PC-3 (cell line): ENCODE measurements at regions not wholly inside any gene's neighbourhood (a gene's known extent, or its start where the extent isn't known, plus 50 kb on each side); places are given as distances from the start of the nearest gene placed in this dataset.

Source experiments
- ATAC-seq: fragments of 200-7000 bp; cut with Tn5 transposase; 2 replicates; pipeline ENCODE4 v1.9.1; 2020; ENCODE audit warnings: mild to moderate bottlenecking, moderate library complexity
- BruUV-seq: library from RNA; stranded (reverse); fragments of 400-500 nt; replicated peaks from 2 replicates; lab custom pipeline; 2021; lab: Mats Ljungman, UMichigan
- CTCF ChIA-PET: fragments of 300-600 bp; sonication (Branson Sonifier 250); formaldehyde crosslinking; loops from one replicate; lab custom pipeline; 2022; ENCODE audit warnings: antibody characterized with exemption; lab: Charles Lee
- POLR2A ChIA-PET: fragments of 300-600 bp; sonication (Branson Sonifier 250); formaldehyde crosslinking; loops from one replicate; lab custom pipeline; 2022; ENCODE audit warnings: antibody characterized with exemption; ENCODE audit not compliant: unreplicated experiment; lab: Charles Lee
- DNase-seq: peaks from one replicate; pipeline ENCODE4 v3.0.0-alpha.2; 2015
- H2AFZ ChIP-seq: fragments of 300-600 bp; sonication (generic); 2 replicates; pipeline ENCODE4 v1.6.0; 2016; ENCODE audit warnings: antibody characterized with exemption, low read length
- H3F3A ChIP-seq: fragments of 300-600 bp; sonication (generic); one replicate; pipeline ENCODE4 v1.6.0; 2017; ENCODE audit warnings: antibody characterized with exemption, low read length, control low read depth, mild to moderate bottlenecking; ENCODE audit not compliant: unreplicated experiment
- H3K27ac ChIP-seq: fragments of 300-600 bp; sonication (generic); 2 replicates; pipeline ENCODE4 v1.5.1; 2016; ENCODE audit warnings: mild to moderate bottlenecking, low read length
- H3K27me3 ChIP-seq: fragments of 300-600 bp; sonication (generic); 2 replicates; pipeline ENCODE4 v1.6.1; 2016; ENCODE audit warnings: low read length, mixed read lengths
- H3K36me3 ChIP-seq: fragments of 300-600 bp; sonication (generic); 2 replicates; pipeline ENCODE4 v1.6.1; 2016; ENCODE audit warnings: low read depth, mixed run types, low read length, mixed read lengths
- H3K4me1 ChIP-seq: fragments of 300-600 bp; sonication (generic); 2 replicates; pipeline ENCODE4 v1.5.1; 2016; ENCODE audit warnings: low read length; ENCODE audit not compliant: insufficient read depth
- H3K4me2 ChIP-seq: fragments of 300-600 bp; sonication (generic); 2 replicates; pipeline ENCODE4 v1.6.0; 2016; ENCODE audit warnings: low read length
- H3K4me3 ChIP-seq: fragments of 300-600 bp; sonication (generic); 2 replicates; pipeline ENCODE4 v1.5.1; 2016; ENCODE audit warnings: mild to moderate bottlenecking, low read length, mixed read lengths
- H3K79me2 ChIP-seq: fragments of 300-600 bp; sonication (generic); 2 replicates; pipeline ENCODE4 v1.6.1; 2017; ENCODE audit warnings: low read length, mixed read lengths
- H3K9ac ChIP-seq: fragments of 300-600 bp; sonication (generic); 2 replicates; pipeline ENCODE4 v1.6.0; 2016; ENCODE audit warnings: mild to moderate bottlenecking, low read length
- H3K9me2 ChIP-seq: fragments of 300-600 bp; sonication (generic); replicated peaks from 2 replicates; pipeline ENCODE4 v1.6.1; 2016; ENCODE audit warnings: mixed run types, low read length, mixed read lengths
- H3K9me3 ChIP-seq: fragments of 300-600 bp; sonication (generic); 2 replicates; pipeline ENCODE4 v1.6.1; 2016; ENCODE audit warnings: low read length, mixed read lengths
- H4K20me1 ChIP-seq: fragments of 300-600 bp; sonication (generic); 2 replicates; pipeline ENCODE4 v1.6.1; 2016; ENCODE audit warnings: low read length, mixed read lengths
- CTCF ChIP-seq: fragments of 300-600 bp; sonication (generic); conservative IDR thresholded peaks from 2 replicates; pipeline ENCODE4 v1.5.1; 2017; ENCODE audit warnings: antibody characterized with exemption, low read depth, mild to moderate bottlenecking, low read length
- EZH2 ChIP-seq: fragments of 300-600 bp; sonication (generic); IDR thresholded peaks from one replicate; pipeline ENCODE4 v1.6.1; 2017; ENCODE audit warnings: antibody characterized with exemption, mild to moderate bottlenecking, low read length; ENCODE audit not compliant: unreplicated experiment
- EZH2phosphoT487 ChIP-seq: fragments of 300-600 bp; sonication (generic); IDR thresholded peaks from 2 replicates; pipeline ENCODE4 v1.6.1; 2018; ENCODE audit warnings: mild to moderate bottlenecking, antibody characterized with exemption, low read length, borderline replicate concordance
- intact Hi-C: fragments of 100-400 bp; cut with micrococcal nuclease; formaldehyde crosslinking; loops from 2 replicates; pipeline ENCODE4 v1.9.0; 2023

GRCh38 chrX:110938977-110939732 lies 143.5 kb upstream of the CHRDL1 start:
- ATAC-seq, result no peak
- TF ChIP-seq CTCF (no peak), EZH2phosphoT487 (no peak), EZH2 (no peak)

GRCh38 chrX:110924871-110925270 lies 129.3 kb upstream of the CHRDL1 start:
- no peak for DNase-seq
- Histone ChIP-seq H3K9ac (no peak overlapping the region), H3K79me2 (no peaks in the 10 kb centered on the region), H3K4me3 (no peak overlapping the region), H2AFZ (no peak overlapping the region), H3K4me1 (no peaks in the 10 kb centered on the region), H3K27me3 (no peaks in the 10 kb centered on the region), H3K9me2 (no peaks in the 10 kb centered on the region), H3K4me2 (no peak overlapping the region), H3K27ac (no peak overlapping the region), H3K9me3 (no peaks in the 10 kb centered on the region), H3K36me3 (no peaks in the 10 kb centered on the region), H4K20me1 (no peaks in the 10 kb centered on the region), H3F3A (no peaks in the 10 kb centered on the region)
- intact Hi-C loops, result no loop called here
- ChIA-PET CTCF (no interaction called here), POLR2A (no interaction called here)
- no peak for ATAC-seq
- BruUV-seq, result no TSS peak
- TF ChIP-seq EZH2phosphoT487 (no peak), CTCF (no peak), EZH2 (no peak)

More at GRCh38 chrX:110938977-110939732, 143.5 kb upstream of the CHRDL1 start:
- no peak overlapping the region for H3K9ac ChIP-seq
- H3F3A ChIP-seq, result no peaks in the 10 kb centered on the region
- no peaks in the 10 kb centered on the region for H4K20me1 ChIP-seq
- H3K4me2 ChIP-seq, result no peak overlapping the region
- intact Hi-C loops, result no loop called here
- H3K4me3 ChIP-seq, result no peak overlapping the region
- no peaks in the 10 kb centered on the region for H3K36me3 ChIP-seq
- no peak overlapping the region for H2AFZ ChIP-seq
- no peaks in the 10 kb centered on the region for H3K4me1 ChIP-seq
- no peak overlapping the region for H3K27ac ChIP-seq
- H3K9me3 ChIP-seq, result no peaks in the 10 kb centered on the region
- no TSS peak for BruUV-seq
- POLR2A ChIA-PET, result no interaction called here
- no peaks in the 10 kb centered on the region for H3K79me2 ChIP-seq
- no peaks in the 10 kb centered on the region for H3K9me2 ChIP-seq
- DNase-seq, result no peak
- H3K27me3 ChIP-seq, result no peaks in the 10 kb centered on the region
- CTCF ChIA-PET, result no interaction called here

- CTCF ChIA-PET, result no interaction called here
- TF ChIP-seq EZH2 (no peak), CTCF (no peak), EZH2phosphoT487 (no peak)
These were observed 125.4 kb upstream of the CHRDL1 start for GRCh38 chrX:110920991-110921390.

More at GRCh38 chrX:110920991-110921390, 125.4 kb upstream of the CHRDL1 start:
- BruUV-seq, result no TSS peak
- intact Hi-C loops, result no loop called here
- DNase-seq (no peak), ATAC-seq (no peak)
- Histone ChIP-seq H3K4me2 (no peak overlapping the region), H3K4me3 (no peak overlapping the region), H3K9me2 (no peaks in the 10 kb centered on the region), H3K9me3 (no peaks in the 10 kb centered on the region), H3K4me1 (no peaks in the 10 kb centered on the region), H3K27ac (no peak overlapping the region), H3K36me3 (no peaks in the 10 kb centered on the region), H3K79me2 (no peaks in the 10 kb centered on the region), H3K27me3 (no peaks in the 10 kb centered on the region), H3F3A (no peaks in the 10 kb centered on the region), H4K20me1 (no peaks in the 10 kb centered on the region), H2AFZ (no peak overlapping the region), H3K9ac (no peak overlapping the region)
- POLR2A ChIA-PET, result no interaction called here
